CD4-positive, alpha-beta T cell treated with Interleukin-4 for 4 hours (primary cell): ENCODE measurements at regions not wholly inside any gene's neighbourhood (a gene's known extent, or its start where the extent isn't known, plus 50 kb on each side); places are given as distances from the start of the nearest gene placed in this dataset.

Experiments used
- DNase-seq: peaks from one replicate; pipeline ENCODE4 v3.0.0-alpha.2; 2020

DNA sequence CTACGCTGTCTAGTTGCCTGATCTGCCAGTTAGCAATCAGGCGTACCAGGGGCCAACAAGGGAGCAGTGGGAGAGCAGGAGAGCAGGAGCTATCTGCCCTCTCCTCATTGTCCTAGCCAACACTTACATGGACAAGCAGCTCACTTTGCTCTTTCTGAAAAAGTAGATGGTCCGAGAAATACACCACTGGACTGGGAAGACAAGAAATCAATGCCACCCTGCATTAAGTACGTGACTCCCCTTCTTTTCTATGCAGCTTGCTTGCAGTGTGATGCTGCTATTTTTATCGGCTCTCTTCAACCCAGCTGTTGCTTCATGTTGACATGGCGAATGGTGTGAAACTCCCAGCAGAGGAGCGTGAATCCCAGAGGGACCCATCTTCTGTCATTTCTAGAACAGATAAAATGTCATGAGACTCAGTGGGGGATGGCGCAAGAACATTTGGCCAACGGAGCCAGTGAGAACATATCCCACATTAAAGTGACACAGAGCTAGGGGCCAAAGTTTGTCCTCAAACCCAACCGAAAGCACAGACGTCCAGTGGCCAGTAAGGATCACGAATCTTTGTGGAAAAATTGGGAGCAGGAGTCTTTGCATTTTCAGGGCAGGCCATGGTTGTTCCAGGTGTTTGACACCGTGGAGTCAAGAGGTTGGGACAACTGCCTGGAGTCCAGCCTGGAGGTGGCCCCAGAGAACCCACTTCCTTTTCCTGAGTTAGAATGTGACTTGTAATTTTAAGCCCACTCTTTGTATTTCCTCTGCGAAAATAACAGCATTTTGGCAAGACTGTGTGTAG is 53.7 kb upstream of the MEF2A start:
- DNase-seq = no peak

- no peak for DNase-seq
Observed at GRCh38 chr15:99514306-99514705, 51.5 kb upstream of the MEF2A start.
